ENCODE measurements at regions not wholly inside any gene's neighbourhood (a gene's known extent, or its start where the extent isn't known, plus 50 kb on each side); places are given as distances from the start of the nearest gene placed in this dataset.
"Not testable (repeated sequence)": the region's sequence is repeated elsewhere in the genome, so short reads cannot be mapped to it uniquely, and the experiment has no call there.

GRCh38 chr5:84709075-84709474 lies 324.4 kb upstream of the EDIL3 start (continued):
- TF ChIP-seq EZH2 (IDR thresholded peaks at IDR 0.05) = no peak
- TF ChIP-seq SIN3A (IDR thresholded peaks at IDR 0.05; ENCODE audit: low read depth) = no peak
- TF ChIP-seq FOSL1 (IDR thresholded peaks at IDR 0.05; ENCODE audit: low read depth) = no peak

GRCh38 chr5:84706678-84707641 lies 322.3 kb upstream of the EDIL3 start:
- intact Hi-C loops (cut with micrococcal nuclease) = no loop called here
- TF ChIP-seq SP1 (IDR thresholded peaks at IDR 0.05; ENCODE audit: low read depth) (no peak), EZH2phosphoT487 (IDR thresholded peaks at IDR 0.05; ENCODE audit: borderline replicate concordance) (no peak), YY1 (IDR thresholded peaks at IDR 0.05; ENCODE audit: extremely low read depth, insufficient replicate concordance, low read depth, low read length) (no peak), POLR2AphosphoS5 (IDR thresholded peaks at IDR 0.05; ENCODE audit: low read depth, low read length) (no peak), EZH2 (IDR thresholded peaks at IDR 0.05) (no peak)
- Histone ChIP-seq H3K36me3 (ENCODE audit: control insufficient read depth in 1 of 2, insufficient read depth in 2 of 2, low read length in 2 of 2) (no peaks in the 10 kb centered on the region), H3K9ac (ENCODE audit: low read length) (no peak overlapping the region), H2AFZ (ENCODE audit: low read depth, low read length, poor library complexity, severe bottlenecking) (no peak overlapping the region), H3K79me2 (ENCODE audit: insufficient read depth, low read length) (no peaks in the 10 kb centered on the region), H3K4me2 (ENCODE audit: low read length) (no peak overlapping the region), H3K4me3 (replicated peaks in 1 of 2; ENCODE audit: low read depth in 1 of 2, low read length in 2 of 2) (no peak overlapping the region), H3K27me3 (ENCODE audit: insufficient read depth, low read length) (no peaks in the 10 kb centered on the region), H4K20me1 (ENCODE audit: insufficient read depth) (no peaks in the 10 kb centered on the region), H3K27ac (ENCODE audit: low read depth, low read length) (no peak overlapping the region), H3K9me2 (ENCODE audit: insufficient read depth) (no peaks in the 10 kb centered on the region), H3K4me1 (ENCODE audit: control insufficient read depth in 1 of 2, insufficient read depth in 2 of 2, low read length in 2 of 2) (no peaks in the 10 kb centered on the region), H3K9me3 (ENCODE audit: control insufficient read depth in 1 of 2, insufficient read depth in 1 of 2, low read depth in 1 of 2, low read length in 2 of 2) (no peaks in the 10 kb centered on the region)
- BruUV-seq (replicated peaks) = no TSS peak
- ATAC-seq (no peak), DNase-seq (ENCODE audit: low read depth, low spot score) (no peak)
- POLR2A ChIA-PET = no interaction called here
- RAD21 ChIA-PET (ENCODE audit: low non-redundant PET in 1 of 2, low total read pairs in 2 of 2, uncharacterized antibody in 2 of 2, unreplicated experiment in 2 of 2) = no interaction called here
- CTCF ChIA-PET = no interaction called here

- BruUV-seq (replicated peaks); H3K36me3 ChIP-seq (ENCODE audit: control insufficient read depth in 1 of 2, insufficient read depth in 2 of 2, low read length in 2 of 2); H3K4me3 ChIP-seq (replicated peaks in 1 of 2; ENCODE audit: low read depth in 1 of 2, low read length in 2 of 2); H3K9me3 ChIP-seq (ENCODE audit: control insufficient read depth in 1 of 2, insufficient read depth in 1 of 2, low read depth in 1 of 2, low read length in 2 of 2); H3K4me2 ChIP-seq (ENCODE audit: low read length); H2AFZ ChIP-seq (ENCODE audit: low read depth, low read length, poor library complexity, severe bottlenecking); intact Hi-C loops (cut with micrococcal nuclease); H3K27ac ChIP-seq (ENCODE audit: low read depth, low read length); H3K4me1 ChIP-seq (ENCODE audit: control insufficient read depth in 1 of 2, insufficient read depth in 2 of 2, low read length in 2 of 2); H3K79me2 ChIP-seq (ENCODE audit: insufficient read depth, low read length); H3K9ac ChIP-seq (ENCODE audit: low read length); ATAC-seq; H3K9me2 ChIP-seq (ENCODE audit: insufficient read depth); CTCF ChIA-PET; H4K20me1 ChIP-seq (ENCODE audit: insufficient read depth); POLR2A ChIA-PET; DNase-seq (ENCODE audit: low read depth, low spot score); H3K27me3 ChIP-seq (ENCODE audit: insufficient read depth, low read length); RAD21 ChIA-PET (ENCODE audit: low non-redundant PET in 1 of 2, low total read pairs in 2 of 2, uncharacterized antibody in 2 of 2, unreplicated experiment in 2 of 2): not testable (repeated sequence)
These were observed 315.9 kb upstream of the EDIL3 start for GRCh38 chr5:84700545-84700944.

Measured in HCT116 (cell line).